ENCODE measurements at regions not wholly inside any gene's neighbourhood (a gene's known extent, or its start where the extent isn't known, plus 50 kb on each side); places are given as distances from the start of the nearest gene placed in this dataset.

DNA sequence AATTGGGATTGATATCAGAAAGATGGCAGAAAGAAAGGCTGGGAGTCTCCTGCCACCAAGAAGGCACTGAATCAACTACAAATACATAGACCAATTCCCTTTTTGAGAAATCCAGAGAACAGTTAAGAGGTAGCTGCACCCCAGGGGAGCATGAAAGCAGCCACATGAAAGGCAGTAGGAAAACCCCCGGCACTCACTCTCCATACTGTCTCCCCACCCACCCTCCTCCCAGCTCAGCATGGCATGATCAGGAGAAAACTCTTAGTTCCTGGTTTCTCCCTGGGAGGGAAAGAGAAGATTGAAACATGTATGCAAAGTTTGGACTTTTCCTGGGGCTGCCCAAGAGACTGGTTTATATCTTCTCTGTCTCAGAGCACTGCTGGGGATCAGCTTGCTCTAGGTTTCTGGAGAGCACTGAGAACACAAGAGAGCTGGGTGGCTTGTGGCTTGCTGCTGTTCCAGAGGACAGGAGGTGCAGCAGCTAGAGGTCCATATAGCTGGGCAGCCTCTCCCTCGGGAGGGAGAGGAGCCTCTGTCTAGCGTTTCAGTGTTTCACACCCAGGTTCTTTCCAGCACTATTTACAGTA, 305.7 kb downstream of the PDGFC start:
- Histone ChIP-seq H3K9me3 (ENCODE audit: control insufficient read depth, low read length) (no peaks in the 10 kb centered on the region), H3K4me1 (no peaks in the 10 kb centered on the region), H3K79me2 (no peaks in the 10 kb centered on the region), H2AFZ (no peak overlapping the region), H3K4me2 (ENCODE audit: low read length) (no peak overlapping the region), H3K9ac (no peak overlapping the region), H3K27ac (no peak overlapping the region), H3K36me3 (ENCODE audit: control insufficient read depth, insufficient read depth, low read length) (no peaks in the 10 kb centered on the region), H3K4me3 (ENCODE audit: low read depth, low read length) (no peak overlapping the region), H3K27me3 (ENCODE audit: control insufficient read depth, insufficient read depth, low read length) (no peaks in the 10 kb centered on the region)
- TF ChIP-seq, protein P1, sequence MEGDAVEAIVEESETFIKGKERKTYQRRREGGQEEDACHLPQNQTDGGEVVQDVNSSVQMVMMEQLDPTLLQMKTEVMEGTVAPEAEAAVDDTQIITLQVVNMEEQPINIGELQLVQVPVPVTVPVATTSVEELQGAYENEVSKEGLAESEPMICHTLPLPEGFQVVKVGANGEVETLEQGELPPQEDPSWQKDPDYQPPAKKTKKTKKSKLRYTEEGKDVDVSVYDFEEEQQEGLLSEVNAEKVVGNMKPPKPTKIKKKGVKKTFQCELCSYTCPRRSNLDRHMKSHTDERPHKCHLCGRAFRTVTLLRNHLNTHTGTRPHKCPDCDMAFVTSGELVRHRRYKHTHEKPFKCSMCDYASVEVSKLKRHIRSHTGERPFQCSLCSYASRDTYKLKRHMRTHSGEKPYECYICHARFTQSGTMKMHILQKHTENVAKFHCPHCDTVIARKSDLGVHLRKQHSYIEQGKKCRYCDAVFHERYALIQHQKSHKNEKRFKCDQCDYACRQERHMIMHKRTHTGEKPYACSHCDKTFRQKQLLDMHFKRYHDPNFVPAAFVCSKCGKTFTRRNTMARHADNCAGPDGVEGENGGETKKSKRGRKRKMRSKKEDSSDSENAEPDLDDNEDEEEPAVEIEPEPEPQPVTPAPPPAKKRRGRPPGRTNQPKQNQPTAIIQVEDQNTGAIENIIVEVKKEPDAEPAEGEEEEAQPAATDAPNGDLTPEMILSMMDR (IDR thresholded peaks at IDR 0.05), result no peak

DNA sequence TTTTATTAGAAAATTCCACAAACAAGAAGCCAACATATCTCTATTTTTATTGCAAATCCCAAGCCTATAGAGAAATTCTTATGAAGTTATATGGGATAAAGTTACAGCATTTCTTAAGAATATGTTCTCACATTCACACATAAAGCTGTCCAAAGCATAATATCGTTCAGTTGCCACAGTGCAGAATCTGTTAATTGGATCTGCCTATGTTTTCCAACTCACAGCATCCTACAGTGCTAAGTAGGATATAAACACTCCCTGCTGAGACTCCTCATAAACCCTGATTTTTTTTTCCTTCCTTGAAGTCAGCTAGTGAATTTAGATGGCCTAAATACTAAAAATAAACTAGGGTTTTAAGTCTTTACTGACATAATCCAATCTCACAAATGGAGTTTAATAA, 307.9 kb downstream of the PDGFC start:
- Histone ChIP-seq H3K79me2 (no peaks in the 10 kb centered on the region), H3K27me3 (ENCODE audit: control insufficient read depth, insufficient read depth, low read length) (no peaks in the 10 kb centered on the region), H2AFZ (no peak overlapping the region), H3K4me1 (peaks cover 3% of the 10 kb centered on the region), H3K4me3 (ENCODE audit: low read depth, low read length) (no peak overlapping the region), H3K36me3 (ENCODE audit: control insufficient read depth, insufficient read depth, low read length) (no peaks in the 10 kb centered on the region), H3K4me2 (ENCODE audit: low read length) (no peak overlapping the region), H3K9ac (no peak overlapping the region), H3K9me3 (ENCODE audit: control insufficient read depth, low read length) (no peaks in the 10 kb centered on the region), H3K27ac (no peak overlapping the region)
- TF ChIP-seq, protein P1 (IDR thresholded peaks at IDR 0.05), result no peak

DNA sequence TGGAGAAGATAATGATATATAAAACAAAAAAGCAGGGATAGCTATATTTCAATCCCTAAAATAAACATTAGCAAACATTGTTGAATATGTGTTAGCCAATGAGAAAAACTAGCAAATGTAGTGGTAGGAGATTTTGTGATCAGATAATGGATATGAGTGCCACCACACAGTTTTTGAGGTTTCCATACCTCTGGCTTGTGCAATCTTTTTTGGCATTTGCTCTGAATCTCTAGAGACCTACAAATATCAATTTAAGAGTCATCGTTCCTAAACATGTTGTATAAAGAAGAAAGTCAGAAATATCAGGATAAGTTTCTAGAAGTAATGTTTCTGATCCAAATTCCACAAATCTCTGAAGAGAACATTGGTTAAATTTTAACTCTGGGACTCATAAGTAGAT, 308.7 kb downstream of the PDGFC start:
- no peak overlapping the region for H2AFZ ChIP-seq
- H3K4me3 ChIP-seq (ENCODE audit: low read depth, low read length), result no peak overlapping the region
- H3K9ac ChIP-seq, result no peak overlapping the region
- no peaks in the 10 kb centered on the region for H3K27me3 ChIP-seq (ENCODE audit: control insufficient read depth, insufficient read depth, low read length)
- no peak overlapping the region for H3K4me2 ChIP-seq (ENCODE audit: low read length)
- no peak overlapping the region for H3K27ac ChIP-seq
- no peaks in the 10 kb centered on the region for H3K36me3 ChIP-seq (ENCODE audit: control insufficient read depth, insufficient read depth, low read length)
- TF ChIP-seq, protein P1 (IDR thresholded peaks at IDR 0.05), result no peak
- H3K9me3 ChIP-seq (ENCODE audit: control insufficient read depth, low read length), result no peaks in the 10 kb centered on the region
- H3K79me2 ChIP-seq, result no peaks in the 10 kb centered on the region
- peaks cover 3% of the 10 kb centered on the region for H3K4me1 ChIP-seq

DNA sequence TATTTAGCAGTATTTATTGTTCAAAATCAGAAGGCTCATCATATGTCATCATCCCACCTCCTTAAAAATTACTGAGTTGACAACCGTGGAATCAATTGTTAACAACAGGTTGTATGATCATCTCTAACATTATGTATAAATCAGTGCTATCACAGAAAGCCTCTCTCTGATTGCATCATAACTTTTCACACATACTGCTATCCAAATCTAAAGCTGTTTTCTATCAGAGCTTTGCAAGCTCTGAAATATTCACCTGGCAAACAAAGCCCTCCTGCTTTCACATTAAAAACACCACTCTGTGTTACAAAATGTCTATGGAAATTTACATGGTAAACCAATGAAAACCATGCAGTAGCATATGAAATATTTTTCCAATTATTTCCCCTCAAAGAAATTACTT, 310.0 kb downstream of the PDGFC start:
- Histone ChIP-seq H3K4me2 (ENCODE audit: low read length) (no peak overlapping the region), H3K9ac (no peak overlapping the region), H2AFZ (no peak overlapping the region), H3K4me1 (peaks cover 3% of the 10 kb centered on the region), H3K27ac (no peak overlapping the region), H3K27me3 (ENCODE audit: control insufficient read depth, insufficient read depth, low read length) (no peaks in the 10 kb centered on the region), H3K36me3 (ENCODE audit: control insufficient read depth, insufficient read depth, low read length) (no peaks in the 10 kb centered on the region), H3K4me3 (ENCODE audit: low read depth, low read length) (no peak overlapping the region), H3K79me2 (no peaks in the 10 kb centered on the region), H3K9me3 (ENCODE audit: control insufficient read depth, low read length) (no peaks in the 10 kb centered on the region)
- TF ChIP-seq, protein P1 (IDR thresholded peaks at IDR 0.05), result no peak

DNA sequence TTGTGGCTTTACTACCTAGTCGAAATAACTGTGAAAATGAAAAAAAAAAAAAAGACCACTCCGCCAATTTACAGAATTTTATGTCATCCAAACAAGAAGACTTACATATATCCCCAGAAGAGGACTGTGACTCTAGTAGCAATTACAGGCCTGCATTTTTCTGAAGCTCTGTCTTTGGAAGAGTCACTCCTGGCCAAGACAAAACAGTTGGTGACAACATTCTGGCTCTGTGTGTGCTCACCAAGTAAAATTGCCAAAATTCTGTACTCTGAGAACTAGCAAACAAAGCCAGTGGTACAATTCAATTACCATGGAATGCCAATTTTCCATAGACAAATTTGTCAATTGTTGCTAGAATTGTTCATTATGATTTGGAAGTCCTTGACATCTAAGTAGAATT, 311.1 kb downstream of the PDGFC start:
- H3K79me2 ChIP-seq, result no peaks in the 10 kb centered on the region

More for the DNA sequence above, 311.1 kb downstream of the PDGFC start:
- TF ChIP-seq, protein P1 (IDR thresholded peaks at IDR 0.05), result no peak
- Histone ChIP-seq H3K4me2 (ENCODE audit: low read length) (no peak overlapping the region), H2AFZ (peak overlapping the region; percentile 46), H3K27ac (no peak overlapping the region), H3K27me3 (ENCODE audit: control insufficient read depth, insufficient read depth, low read length) (no peaks in the 10 kb centered on the region), H3K9ac (no peak overlapping the region), H3K4me1 (peaks cover 3% of the 10 kb centered on the region), H3K9me3 (ENCODE audit: control insufficient read depth, low read length) (no peaks in the 10 kb centered on the region), H3K36me3 (ENCODE audit: control insufficient read depth, insufficient read depth, low read length) (no peaks in the 10 kb centered on the region), H3K4me3 (ENCODE audit: low read depth, low read length) (no peak overlapping the region)

All from parathyroid adenoma (tissue), 2 donors.